ENCODE measurements at regions not wholly inside any gene's neighbourhood (a gene's known extent, or its start where the extent isn't known, plus 50 kb on each side); places are given as distances from the start of the nearest gene placed in this dataset.
A peak's percentile ranks its signal among the peaks of the same experiment; 100 is the strongest.

GRCh38 chr2:83808878-83809277, 650.2 kb downstream of the SUCLG1 start:
- Histone ChIP-seq H3K79me2 (ENCODE audit: control insufficient read depth, insufficient read depth, low read length) (no peaks in the 10 kb centered on the region), H3K4me1 (replicated peaks in 1 of 2; ENCODE audit: control insufficient read depth in 2 of 2, insufficient read depth in 2 of 2, low read length in 2 of 2) (0 out of 5 replicates have a peak, but pooled peaks cover 0 to 2% of the 10 kb centered on the region in 2 experiments), H4K20me1 (replicated peaks; ENCODE audit: control insufficient read depth, insufficient read depth, low read length) (no peaks in the 10 kb centered on the region), H3K27me3 (ENCODE audit: control insufficient read depth in 2 of 2, insufficient read depth in 2 of 2, low read length in 2 of 2) (no peaks in the 10 kb centered on the region), H3K27ac (ENCODE audit: extremely low read depth, low read depth, low read length) (no peak overlapping the region), H3K9me3 (replicated peaks; ENCODE audit: control insufficient read depth, insufficient read depth, low read depth, low read length) (no peaks in the 10 kb centered on the region), H3K4me2 (ENCODE audit: insufficient read depth, low read length) (no peak overlapping the region), H3K9ac (ENCODE audit: insufficient read depth in 1 of 2, low read depth in 2 of 2, low read length in 2 of 2) (no peak overlapping the region), H3K4me3 (no peak overlapping the region), H3K9me1 (ENCODE audit: control insufficient read depth, insufficient read depth, low read length) (no peaks in the 10 kb centered on the region), H3K36me3 (ENCODE audit: control insufficient read depth, insufficient read depth, low read length) (no peaks in the 10 kb centered on the region), H2AFZ (ENCODE audit: low read depth, low read length) (no peak overlapping the region)
- 50% methylated on average over 1 of the region's 1 CpG for WGBS (ENCODE audit: insufficient coverage, low coverage, missing lambda C conversion rate)
- TF ChIP-seq NFRKB (IDR thresholded peaks at IDR 0.05; ENCODE audit: low read depth) (no peak), ARID1B (IDR thresholded peaks at IDR 0.05) (no peak), HMG20A (CRISPR knock-in tag; conservative IDR thresholded peaks at IDR 0.05) (no peak), ZC3H4 (CRISPR knock-in tag; IDR thresholded peaks at IDR 0.05; ENCODE audit: borderline replicate concordance) (no peak), MAFF (IDR thresholded peaks at IDR 0.05; ENCODE audit: low read length) (peak; percentile 42; the same call in 1 of the 2 replicates), CREB3 (tag; conservative IDR thresholded peaks at IDR 0.05; ENCODE audit: low read depth) (no peak), C11orf30 (IDR thresholded peaks at IDR 0.05; ENCODE audit: low read depth) (peak; percentile 63), ZNF316 (IDR thresholded peaks at IDR 0.05) (peak; percentile 86)
- TF ChIP-seq, protein P1, sequence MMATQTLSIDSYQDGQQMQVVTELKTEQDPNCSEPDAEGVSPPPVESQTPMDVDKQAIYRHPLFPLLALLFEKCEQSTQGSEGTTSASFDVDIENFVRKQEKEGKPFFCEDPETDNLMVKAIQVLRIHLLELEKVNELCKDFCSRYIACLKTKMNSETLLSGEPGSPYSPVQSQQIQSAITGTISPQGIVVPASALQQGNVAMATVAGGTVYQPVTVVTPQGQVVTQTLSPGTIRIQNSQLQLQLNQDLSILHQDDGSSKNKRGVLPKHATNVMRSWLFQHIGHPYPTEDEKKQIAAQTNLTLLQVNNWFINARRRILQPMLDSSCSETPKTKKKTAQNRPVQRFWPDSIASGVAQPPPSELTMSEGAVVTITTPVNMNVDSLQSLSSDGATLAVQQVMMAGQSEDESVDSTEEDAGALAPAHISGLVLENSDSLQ (IDR thresholded peaks at IDR 0.05): no peak
- no TSS peak for BruUV-seq (replicated peaks)
- intact Hi-C loops (cut with micrococcal nuclease): no loop called here
- ChIA-PET CTCF (ENCODE audit: low intra/inter-chr PET ratio) (no interaction called here), POLR2A (no interaction called here)
- ATAC-seq: no peak
- no peak for FAIRE-seq
- in situ Hi-C loops (cut with MboI): no loop called here
- DNase-seq (ENCODE audit: extremely low read depth in 1 of 4, low spot score in 3 of 4): no peak
